Testis (tissue), 2 donors: ENCODE measurements at regions not wholly inside any gene's neighbourhood (a gene's known extent, or its start where the extent isn't known, plus 50 kb on each side); places are given as distances from the start of the nearest gene placed in this dataset.

Experiments used
- POLR2A ChIP-seq: fragments of 450-650 bp; IDR thresholded peaks from one replicate; pipeline ENCODE4 v1.6.1; 2017; ENCODE audit warnings: antibody characterized with exemption, mild to moderate bottlenecking, moderate library complexity
- TF ChIP-seq, protein P1 (sequence below), 3 experiments: fragments of 450-650 bp in 2 of 3; fragments of 200-600 bp in 1 of 3; sonication (generic) in 1 of 3; IDR thresholded peaks; one replicate each; pipeline ENCODE4 v1.5.1; 2016 to 2019; ENCODE audit warnings: antibody characterized with exemption in 3 of 3, mild to moderate bottlenecking in 2 of 3, moderate library complexity in 1 of 3

GRCh38 chr11:123291201-123291869, 96.3 kb upstream of the CLMP start:
- no peak for TF ChIP-seq POLR2A
- TF ChIP-seq, protein P1, sequence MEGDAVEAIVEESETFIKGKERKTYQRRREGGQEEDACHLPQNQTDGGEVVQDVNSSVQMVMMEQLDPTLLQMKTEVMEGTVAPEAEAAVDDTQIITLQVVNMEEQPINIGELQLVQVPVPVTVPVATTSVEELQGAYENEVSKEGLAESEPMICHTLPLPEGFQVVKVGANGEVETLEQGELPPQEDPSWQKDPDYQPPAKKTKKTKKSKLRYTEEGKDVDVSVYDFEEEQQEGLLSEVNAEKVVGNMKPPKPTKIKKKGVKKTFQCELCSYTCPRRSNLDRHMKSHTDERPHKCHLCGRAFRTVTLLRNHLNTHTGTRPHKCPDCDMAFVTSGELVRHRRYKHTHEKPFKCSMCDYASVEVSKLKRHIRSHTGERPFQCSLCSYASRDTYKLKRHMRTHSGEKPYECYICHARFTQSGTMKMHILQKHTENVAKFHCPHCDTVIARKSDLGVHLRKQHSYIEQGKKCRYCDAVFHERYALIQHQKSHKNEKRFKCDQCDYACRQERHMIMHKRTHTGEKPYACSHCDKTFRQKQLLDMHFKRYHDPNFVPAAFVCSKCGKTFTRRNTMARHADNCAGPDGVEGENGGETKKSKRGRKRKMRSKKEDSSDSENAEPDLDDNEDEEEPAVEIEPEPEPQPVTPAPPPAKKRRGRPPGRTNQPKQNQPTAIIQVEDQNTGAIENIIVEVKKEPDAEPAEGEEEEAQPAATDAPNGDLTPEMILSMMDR (IDR thresholded peaks at IDR 0.05), result no peak
